ENCODE measurements at regions not wholly inside any gene's neighbourhood (a gene's known extent, or its start where the extent isn't known, plus 50 kb on each side); places are given as distances from the start of the nearest gene placed in this dataset.
"Not testable (repeated sequence)": the region's sequence is repeated elsewhere in the genome, so short reads cannot be mapped to it uniquely, and the experiment has no call there.

- DNase-seq: no peak
Measured at GRCh38 chr12:89289720-89290119, 62.6 kb downstream of the DUSP6 start.

GRCh38 chr12:89288959-89289358 is 63.3 kb downstream of the DUSP6 start:
- no peak for DNase-seq

- DNase-seq: no peak
Measured at GRCh38 chr12:89286501-89286900, 65.8 kb downstream of the DUSP6 start.

- DNase-seq: no peak
Measured at GRCh38 chr12:89281539-89281867, 70.8 kb downstream of the DUSP6 start.

- peak; percentile 48 for DNase-seq
Measured at GRCh38 chr12:89280833-89281538, 71.3 kb downstream of the DUSP6 start.

- no peak for DNase-seq
Measured at GRCh38 chr12:89279499-89279898, 72.8 kb downstream of the DUSP6 start.

GRCh38 chr12:89278862-89279261 is 73.4 kb downstream of the DUSP6 start:
- no peak for DNase-seq

GRCh38 chr12:89278169-89278568 is 74.1 kb downstream of the DUSP6 start:
- DNase-seq: no peak

- no peak for DNase-seq
Measured at GRCh38 chr12:89276860-89277259, 75.4 kb downstream of the DUSP6 start.

GRCh38 chr12:89273525-89273924 is 78.8 kb downstream of the DUSP6 start:
- DNase-seq: no peak

GRCh38 chr12:89270548-89270947 is 81.8 kb downstream of the DUSP6 start:
- no peak for DNase-seq

- no peak for DNase-seq
Measured at GRCh38 chr12:89269174-89269573, 83.1 kb downstream of the DUSP6 start.

GRCh38 chr12:89267404-89267803 is 84.9 kb downstream of the DUSP6 start:
- no peak for DNase-seq

GRCh38 chr12:89266574-89267188 is 85.6 kb downstream of the DUSP6 start:
- DNase-seq: not testable (repeated sequence)

GRCh38 chr12:89264837-89265236 is 87.5 kb downstream of the DUSP6 start:
- no peak for DNase-seq

GRCh38 chr12:89263900-89264299 is 88.4 kb downstream of the DUSP6 start:
- DNase-seq: no peak

GRCh38 chr12:89262855-89263552 is 89.3 kb downstream of the DUSP6 start:
- DNase-seq: no peak

- no peak for DNase-seq
Measured at GRCh38 chr12:89261982-89262381, 90.3 kb downstream of the DUSP6 start.

GRCh38 chr12:89260841-89261637 is 91.3 kb downstream of the DUSP6 start:
- no peak for DNase-seq

- no peak for DNase-seq
Measured at GRCh38 chr12:89259821-89260220, 92.5 kb downstream of the DUSP6 start.

- DNase-seq: no peak
Measured at GRCh38 chr12:89258240-89258969, 93.9 kb downstream of the DUSP6 start.

GRCh38 chr12:89257340-89257739 is 95.0 kb downstream of the DUSP6 start:
- no peak for DNase-seq

GRCh38 chr12:89256060-89256459 is 96.2 kb downstream of the DUSP6 start:
- no peak for DNase-seq
